ENCODE measurements at regions not wholly inside any gene's neighbourhood (a gene's known extent, or its start where the extent isn't known, plus 50 kb on each side); places are given as distances from the start of the nearest gene placed in this dataset.

- intact Hi-C loops (cut with DNase I, micrococcal nuclease) = no loop called here
- DNase-seq = no peak
- Mint-ChIP-seq H3K4me1 (ENCODE audit: low read depth) (no peaks in the 10 kb centered on the region), H3K36me3 (ENCODE audit: low read depth) (no peaks in the 10 kb centered on the region), H3K27me3 (no peaks in the 10 kb centered on the region), H3K9me3 (peaks cover 9% of the 10 kb centered on the region), H3K27ac (no peak overlapping the region), H3K4me3 (no peak overlapping the region)
- Histone ChIP-seq H3K27me3 (ENCODE audit: control insufficient read depth in 1 of 2, insufficient read depth in 2 of 2, low read length in 2 of 2) (no peaks in the 10 kb centered on the region), H3K4me1 (ENCODE audit: insufficient read depth, low read length) (no peaks in the 10 kb centered on the region), H3K9me3 (ENCODE audit: control insufficient read depth in 1 of 2, insufficient read depth in 1 of 2, low read length in 2 of 2) (peaks cover 4% of the 10 kb centered on the region in 2 experiments), H3K27ac (ENCODE audit: low read depth in 1 of 2, low read length in 2 of 2) (no peak overlapping the region), H3K36me3 (ENCODE audit: insufficient read depth, low read length) (no peaks in the 10 kb centered on the region), H3K4me3 (ENCODE audit: low read length) (no peak overlapping the region)
- no peak for ATAC-seq (ENCODE audit: poor library complexity)
- CTCF ChIA-PET = no interaction called here
- POLR2A ChIA-PET = no interaction called here
- no peak for TF ChIP-seq CTCF (IDR thresholded peaks at IDR 0.05)
Measured at GRCh38 chr21:22145545-22145944, 1147.3 kb downstream of the NCAM2 start.

GRCh38 chr21:22154579-22155274 is 1156.5 kb downstream of the NCAM2 start:
- CTCF ChIA-PET = no interaction called here
- no peak for TF ChIP-seq CTCF (IDR thresholded peaks at IDR 0.05)
- H3K4me1 ChIP-seq (ENCODE audit: insufficient read depth, low read length) = no peaks in the 10 kb centered on the region
- Mint-ChIP-seq H3K4me1 (ENCODE audit: low read depth) (no peaks in the 10 kb centered on the region), H3K9me3 (no peaks in the 10 kb centered on the region), H3K27ac (no peak overlapping the region), H3K4me3 (no peak overlapping the region), H3K27me3 (no peaks in the 10 kb centered on the region), H3K36me3 (ENCODE audit: low read depth) (no peaks in the 10 kb centered on the region)
- no peaks in the 10 kb centered on the region for H3K36me3 ChIP-seq (ENCODE audit: insufficient read depth, low read length)
- H3K9me3 ChIP-seq (ENCODE audit: control insufficient read depth in 1 of 2, insufficient read depth in 1 of 2, low read length in 2 of 2) = peaks cover 0 to 12% of the 10 kb centered on the region in 2 experiments
- intact Hi-C loops (cut with DNase I, micrococcal nuclease) = no loop called here
- DNase-seq = no peak
- POLR2A ChIA-PET = no interaction called here
- no peak for ATAC-seq (ENCODE audit: poor library complexity)
- H3K27me3 ChIP-seq (ENCODE audit: control insufficient read depth in 1 of 2, insufficient read depth in 2 of 2, low read length in 2 of 2) = no peaks in the 10 kb centered on the region
- no peak overlapping the region for H3K4me3 ChIP-seq (ENCODE audit: low read length)
- H3K27ac ChIP-seq (ENCODE audit: low read depth in 1 of 2, low read length in 2 of 2) = no peak overlapping the region

- ATAC-seq (ENCODE audit: poor library complexity) (no peak), DNase-seq (no peak)
- Histone ChIP-seq H3K9me3 (ENCODE audit: control insufficient read depth in 1 of 2, insufficient read depth in 1 of 2, low read length in 2 of 2) (no peaks in the 10 kb centered on the region), H3K4me1 (ENCODE audit: insufficient read depth, low read length) (no peaks in the 10 kb centered on the region), H3K4me3 (ENCODE audit: low read length) (no peak overlapping the region), H3K27me3 (ENCODE audit: control insufficient read depth in 1 of 2, insufficient read depth in 2 of 2, low read length in 2 of 2) (no peaks in the 10 kb centered on the region), H3K27ac (ENCODE audit: low read depth in 1 of 2, low read length in 2 of 2) (no peak overlapping the region), H3K36me3 (ENCODE audit: insufficient read depth, low read length) (no peaks in the 10 kb centered on the region)
- CTCF ChIA-PET = no interaction called here
- H3K27ac Mint-ChIP-seq = no peak overlapping the region
- H3K27me3 Mint-ChIP-seq = no peaks in the 10 kb centered on the region
- no peaks in the 10 kb centered on the region for H3K4me1 Mint-ChIP-seq (ENCODE audit: low read depth)
- TF ChIP-seq CTCF (IDR thresholded peaks at IDR 0.05) = no peak
- intact Hi-C loops (cut with DNase I, micrococcal nuclease) = no loop called here
- POLR2A ChIA-PET = no interaction called here
- peaks cover 10% of the 10 kb centered on the region for H3K9me3 Mint-ChIP-seq
- no peak overlapping the region for H3K4me3 Mint-ChIP-seq
- no peaks in the 10 kb centered on the region for H3K36me3 Mint-ChIP-seq (ENCODE audit: low read depth)
Measured at GRCh38 chr21:22164912-22165311, 1166.7 kb downstream of the NCAM2 start.

Data from CD4-positive, alpha-beta T cell (primary cell).